ENCODE measurements at regions not wholly inside any gene's neighbourhood (a gene's known extent, or its start where the extent isn't known, plus 50 kb on each side); places are given as distances from the start of the nearest gene placed in this dataset.

- DNase-seq (ENCODE audit: low spot score) = no peak
Measured at GRCh38 chr1:30419831-30420230, 303.6 kb downstream of the MATN1 start.

- no peak for DNase-seq (ENCODE audit: low spot score)
Measured at GRCh38 chr1:30418939-30419720, 304.3 kb downstream of the MATN1 start.

GRCh38 chr1:30418061-30418938, 305.1 kb downstream of the MATN1 start:
- DNase-seq (ENCODE audit: low spot score) = no peak

- DNase-seq (ENCODE audit: low spot score) = no peak
Measured at GRCh38 chr1:30417701-30418046, 305.7 kb downstream of the MATN1 start.

GRCh38 chr1:30417001-30417700, 306.2 kb downstream of the MATN1 start:
- no peak for DNase-seq (ENCODE audit: low spot score)

- no peak for DNase-seq (ENCODE audit: low spot score)
Measured at GRCh38 chr1:30416221-30416820, 307.1 kb downstream of the MATN1 start.

- no peak for DNase-seq (ENCODE audit: low spot score)
Measured at GRCh38 chr1:30415171-30415940, 308.0 kb downstream of the MATN1 start.

GRCh38 chr1:30414851-30415165, 308.6 kb downstream of the MATN1 start:
- no peak for DNase-seq (ENCODE audit: low spot score)

GRCh38 chr1:30414086-30414850, 309.1 kb downstream of the MATN1 start:
- DNase-seq (ENCODE audit: low spot score) = no peak

GRCh38 chr1:30413606-30414005, 309.8 kb downstream of the MATN1 start:
- no peak for DNase-seq (ENCODE audit: low spot score)

- DNase-seq (ENCODE audit: low spot score) = no peak
Measured at GRCh38 chr1:30413111-30413440, 310.3 kb downstream of the MATN1 start.

GRCh38 chr1:30412241-30413110, 310.9 kb downstream of the MATN1 start:
- DNase-seq (ENCODE audit: low spot score) = peak; percentile 13

GRCh38 chr1:30411206-30411605, 312.2 kb downstream of the MATN1 start:
- no peak for DNase-seq (ENCODE audit: low spot score)

GRCh38 chr1:30410153-30410851, 313.1 kb downstream of the MATN1 start:
- no peak for DNase-seq (ENCODE audit: low spot score)

GRCh38 chr1:30409476-30410152, 313.8 kb downstream of the MATN1 start:
- no peak for DNase-seq (ENCODE audit: low spot score)

GRCh38 chr1:30407865-30408580, 315.4 kb downstream of the MATN1 start:
- DNase-seq (ENCODE audit: low spot score) = no peak

GRCh38 chr1:30406996-30407864, 316.2 kb downstream of the MATN1 start:
- DNase-seq (ENCODE audit: low spot score) = no peak

Data from SW480 (cell line).